Prostate gland (tissue), 2 donors: ENCODE measurements at regions not wholly inside any gene's neighbourhood (a gene's known extent, or its start where the extent isn't known, plus 50 kb on each side); places are given as distances from the start of the nearest gene placed in this dataset.

ENCODE experiments used
- DNase-seq: peaks from one replicate; pipeline ENCODE4 v3.0.0-alpha.2; 2019; ENCODE audit warnings: low spot score
- H3K27ac ChIP-seq, 2 donors: fragments of 200-600 bp; sonication (generic); 2 replicates each; pipeline ENCODE4 v1.5.1; 2017 to 2019
- H3K27me3 ChIP-seq: fragments of 200-600 bp; sonication (generic); replicated peaks from 2 replicates; pipeline ENCODE4 v1.5.1; 2019; ENCODE audit not compliant: insufficient read depth
- H3K36me3 ChIP-seq, 2 donors: fragments of 200-600 bp; sonication (generic); 1 replicate in 1 of 2; 2 replicates in 1 of 2; pipeline versions ENCODE4 v1.5.1 to v1.8.1; 2017 to 2019
- H3K4me1 ChIP-seq: fragments of 200-600 bp; sonication (generic); replicated peaks from 2 replicates; pipeline ENCODE4 v1.5.1; 2019
- H3K4me3 ChIP-seq, 2 donors: fragments of 200-600 bp; sonication (generic); 2 replicates each; pipeline ENCODE4 v1.5.1; 2017 to 2019
- H3K9me3 ChIP-seq: fragments of 200-600 bp; sonication (generic); 2 replicates; pipeline ENCODE4 v1.5.1; 2017
- POLR2A ChIP-seq: fragments of 450-650 bp; IDR thresholded peaks from one replicate; pipeline ENCODE4 v1.6.1; 2016; ENCODE audit warnings: antibody characterized with exemption, mild to moderate bottlenecking
- POLR2AphosphoS5 ChIP-seq: sonication (generic); formaldehyde crosslinking; IDR thresholded peaks from one replicate; pipeline ENCODE4 v1.6.1; 2017; ENCODE audit warnings: antibody characterized with exemption
- WGBS: methylation state at CpG from one replicate; pipeline ENCODE4 v1.1.5; 2018; 5-methylcytosine and 5-hydroxymethylcytosine counted together
- intact Hi-C: fragments of 100-400 bp; cut with DNase I; formaldehyde crosslinking; loops from one replicate; pipeline ENCODE4 v1.14.2; 2022
- TF ChIP-seq, protein P1 (sequence below), 4 experiments: fragments of 200-600 bp in 2 of 4; fragments of 450-650 bp in 2 of 4; sonication (generic) in 2 of 4; IDR thresholded peaks; 1 replicate in 3 of 4; 2 replicates in 1 of 4; pipeline ENCODE4 v1.5.1; 2016 to 2019; ENCODE audit warnings: antibody characterized with exemption in 4 of 4, mild to moderate bottlenecking in 2 of 4, moderate library complexity in 2 of 4

DNA sequence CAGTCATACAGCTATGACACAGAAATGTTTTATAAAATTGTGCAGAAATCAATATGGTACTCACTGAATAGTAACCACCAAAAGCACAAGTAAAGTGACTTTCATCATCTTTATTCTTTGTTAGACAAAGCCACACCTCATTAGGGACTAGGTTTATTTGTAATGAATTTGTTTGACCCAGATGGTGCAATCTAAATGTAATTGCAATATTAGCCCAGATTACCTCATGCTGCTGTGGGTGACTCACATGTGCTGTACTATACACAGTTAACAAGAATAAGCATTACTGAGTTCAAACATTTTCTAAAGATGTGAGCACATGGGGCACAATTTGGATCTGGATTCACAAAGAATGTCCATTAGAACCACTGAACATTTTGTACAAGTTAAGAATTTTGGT, 759.3 kb upstream of the TYRP1 start:
- H3K27me3 ChIP-seq: no peaks in the 10 kb centered on the region
- TF ChIP-seq, protein P1, sequence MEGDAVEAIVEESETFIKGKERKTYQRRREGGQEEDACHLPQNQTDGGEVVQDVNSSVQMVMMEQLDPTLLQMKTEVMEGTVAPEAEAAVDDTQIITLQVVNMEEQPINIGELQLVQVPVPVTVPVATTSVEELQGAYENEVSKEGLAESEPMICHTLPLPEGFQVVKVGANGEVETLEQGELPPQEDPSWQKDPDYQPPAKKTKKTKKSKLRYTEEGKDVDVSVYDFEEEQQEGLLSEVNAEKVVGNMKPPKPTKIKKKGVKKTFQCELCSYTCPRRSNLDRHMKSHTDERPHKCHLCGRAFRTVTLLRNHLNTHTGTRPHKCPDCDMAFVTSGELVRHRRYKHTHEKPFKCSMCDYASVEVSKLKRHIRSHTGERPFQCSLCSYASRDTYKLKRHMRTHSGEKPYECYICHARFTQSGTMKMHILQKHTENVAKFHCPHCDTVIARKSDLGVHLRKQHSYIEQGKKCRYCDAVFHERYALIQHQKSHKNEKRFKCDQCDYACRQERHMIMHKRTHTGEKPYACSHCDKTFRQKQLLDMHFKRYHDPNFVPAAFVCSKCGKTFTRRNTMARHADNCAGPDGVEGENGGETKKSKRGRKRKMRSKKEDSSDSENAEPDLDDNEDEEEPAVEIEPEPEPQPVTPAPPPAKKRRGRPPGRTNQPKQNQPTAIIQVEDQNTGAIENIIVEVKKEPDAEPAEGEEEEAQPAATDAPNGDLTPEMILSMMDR (IDR thresholded peaks at IDR 0.05): no peak
- no peak for TF ChIP-seq POLR2AphosphoS5
- intact Hi-C loops: no loop called here

DNA sequence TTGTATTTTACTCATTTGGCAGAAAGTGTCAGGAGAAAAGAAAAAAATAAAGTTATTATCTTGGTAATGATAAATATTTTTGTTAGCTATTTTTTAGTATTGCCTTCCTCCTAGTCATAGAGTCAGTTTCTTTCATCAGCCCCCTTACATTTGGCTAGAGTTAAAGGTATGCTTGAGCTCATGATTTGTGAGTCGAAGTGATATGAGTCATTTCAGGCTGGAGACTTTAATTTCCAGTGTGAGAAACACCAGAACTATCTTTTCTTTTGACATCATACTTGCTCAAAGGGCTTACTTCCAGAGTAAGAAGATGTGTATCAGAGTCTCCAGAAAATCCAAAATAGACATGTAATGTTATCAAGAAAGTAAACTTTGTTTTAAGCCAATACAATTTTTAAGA, 746.7 kb upstream of the TYRP1 start:
- Histone ChIP-seq H3K36me3 (no peaks in the 10 kb centered on the region), H3K27ac (no peak overlapping the region), H3K4me3 (no peak overlapping the region), H3K27me3 (no peaks in the 10 kb centered on the region), H3K4me1 (no peaks in the 10 kb centered on the region), H3K9me3 (no peaks in the 10 kb centered on the region)
- intact Hi-C loops: no loop called here
- TF ChIP-seq, protein P1 (IDR thresholded peaks at IDR 0.05): no peak
- TF ChIP-seq POLR2A: no peak
- no peak for TF ChIP-seq POLR2AphosphoS5
- WGBS: 72% methylated on average over 1 of the region's 1 CpG
- DNase-seq: no peak

More for the DNA sequence above, 759.3 kb upstream of the TYRP1 start:
- Histone ChIP-seq H3K4me1 (no peaks in the 10 kb centered on the region), H3K9me3 (no peaks in the 10 kb centered on the region), H3K4me3 (no peak overlapping the region), H3K36me3 (no peaks in the 10 kb centered on the region), H3K27ac (no peak overlapping the region)
- no peak for DNase-seq

DNA sequence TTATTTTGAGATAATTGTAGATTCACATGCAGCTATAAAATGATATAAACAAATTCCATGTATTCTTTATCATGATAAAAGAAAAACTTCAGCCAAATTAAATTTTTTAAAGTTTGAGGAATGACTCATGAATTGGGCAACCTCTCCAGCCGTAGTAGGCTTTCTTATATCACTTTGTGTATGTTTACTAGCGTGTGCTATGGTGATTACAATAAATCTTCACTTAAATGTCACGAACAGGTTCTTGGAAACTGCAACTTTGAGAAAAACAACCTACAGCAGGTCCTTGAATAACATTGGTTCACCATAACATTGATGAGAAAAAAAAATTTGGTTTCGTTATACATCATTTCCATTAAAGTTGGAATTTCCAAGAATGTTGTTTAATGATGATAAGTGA, 730.9 kb upstream of the TYRP1 start:
- H3K36me3 ChIP-seq: no peaks in the 10 kb centered on the region
- no peak overlapping the region for H3K27ac ChIP-seq
- intact Hi-C loops: no loop called here
- DNase-seq: no peak
- 49% methylated on average over 4 of the region's 4 CpGs for WGBS
- H3K4me3 ChIP-seq: no peak overlapping the region
- H3K9me3 ChIP-seq: no peaks in the 10 kb centered on the region
- H3K4me1 ChIP-seq: no peaks in the 10 kb centered on the region
- H3K27me3 ChIP-seq: no peaks in the 10 kb centered on the region
- TF ChIP-seq POLR2AphosphoS5 (no peak), POLR2A (no peak)
- TF ChIP-seq, protein P1 (IDR thresholded peaks at IDR 0.05): no peak

DNA sequence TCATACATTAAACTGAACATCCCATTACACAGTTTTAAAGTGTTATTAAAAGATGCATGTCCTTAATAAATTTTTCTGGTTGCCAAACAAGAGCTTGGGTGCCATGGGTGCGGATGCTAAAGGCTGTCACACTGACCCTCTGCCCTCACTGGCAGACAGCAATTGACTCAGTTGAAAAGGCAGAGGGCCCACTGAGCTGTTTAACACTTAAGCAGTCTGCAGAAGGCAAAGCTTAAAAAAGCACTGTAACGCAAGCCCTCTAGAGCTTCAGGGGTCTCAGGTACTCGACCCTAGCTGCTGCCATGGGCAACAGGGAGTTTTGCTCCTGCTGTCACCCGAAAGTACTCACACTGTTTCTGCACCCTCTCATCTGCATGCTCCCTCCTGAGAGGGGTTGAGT, 726.4 kb upstream of the TYRP1 start:
- no peaks in the 10 kb centered on the region for H3K36me3 ChIP-seq
- H3K4me3 ChIP-seq: no peak overlapping the region
- TF ChIP-seq, protein P1 (IDR thresholded peaks at IDR 0.05): no peak
- TF ChIP-seq POLR2A: no peak
- no peak for TF ChIP-seq POLR2AphosphoS5
- H3K27ac ChIP-seq: no peak overlapping the region
- WGBS: 84% methylated on average over 4 of the region's 4 CpGs
- H3K27me3 ChIP-seq: no peaks in the 10 kb centered on the region
- H3K4me1 ChIP-seq: no peaks in the 10 kb centered on the region
- no peak for DNase-seq
- H3K9me3 ChIP-seq: no peaks in the 10 kb centered on the region
- intact Hi-C loops: no loop called here

DNA sequence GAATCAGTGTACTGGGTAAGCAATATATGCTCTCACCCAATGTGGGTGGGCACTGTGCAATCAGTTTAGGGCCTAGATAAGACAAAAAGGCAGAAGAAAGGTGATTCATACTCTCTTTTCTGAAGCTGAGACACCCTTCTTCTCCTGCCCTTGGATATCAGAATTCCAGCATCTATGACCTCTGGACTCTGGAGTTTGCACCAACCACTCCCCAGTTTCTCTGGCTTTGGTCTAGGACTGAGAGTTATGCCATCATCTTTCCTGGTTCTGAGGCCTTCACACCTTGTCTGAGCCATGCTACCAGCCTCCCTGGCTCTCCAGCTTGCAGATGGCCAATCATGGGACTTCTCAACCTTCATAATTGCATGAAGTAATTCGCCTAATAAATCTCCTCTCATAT, 724.6 kb upstream of the TYRP1 start:
- intact Hi-C loops: no loop called here
- DNase-seq: no peak
- Histone ChIP-seq H3K4me3 (no peak overlapping the region), H3K36me3 (no peaks in the 10 kb centered on the region), H3K27me3 (no peaks in the 10 kb centered on the region), H3K9me3 (no peaks in the 10 kb centered on the region), H3K4me1 (no peaks in the 10 kb centered on the region), H3K27ac (no peak overlapping the region)
- no peak for TF ChIP-seq POLR2A
- TF ChIP-seq, protein P1 (IDR thresholded peaks at IDR 0.05): no peak
- no peak for TF ChIP-seq POLR2AphosphoS5
- WGBS: 91% methylated on average over 1 of the region's 1 CpG
